ENCODE measurements at regions not wholly inside any gene's neighbourhood (a gene's known extent, or its start where the extent isn't known, plus 50 kb on each side); places are given as distances from the start of the nearest gene placed in this dataset. TPM values are rescaled to one million over a fixed set of nuclear protein-coding genes. Genes with fewer than 3 reads are reported as not detected.
A peak's percentile ranks its signal among the peaks of the same experiment; 100 is the strongest.

DNA sequence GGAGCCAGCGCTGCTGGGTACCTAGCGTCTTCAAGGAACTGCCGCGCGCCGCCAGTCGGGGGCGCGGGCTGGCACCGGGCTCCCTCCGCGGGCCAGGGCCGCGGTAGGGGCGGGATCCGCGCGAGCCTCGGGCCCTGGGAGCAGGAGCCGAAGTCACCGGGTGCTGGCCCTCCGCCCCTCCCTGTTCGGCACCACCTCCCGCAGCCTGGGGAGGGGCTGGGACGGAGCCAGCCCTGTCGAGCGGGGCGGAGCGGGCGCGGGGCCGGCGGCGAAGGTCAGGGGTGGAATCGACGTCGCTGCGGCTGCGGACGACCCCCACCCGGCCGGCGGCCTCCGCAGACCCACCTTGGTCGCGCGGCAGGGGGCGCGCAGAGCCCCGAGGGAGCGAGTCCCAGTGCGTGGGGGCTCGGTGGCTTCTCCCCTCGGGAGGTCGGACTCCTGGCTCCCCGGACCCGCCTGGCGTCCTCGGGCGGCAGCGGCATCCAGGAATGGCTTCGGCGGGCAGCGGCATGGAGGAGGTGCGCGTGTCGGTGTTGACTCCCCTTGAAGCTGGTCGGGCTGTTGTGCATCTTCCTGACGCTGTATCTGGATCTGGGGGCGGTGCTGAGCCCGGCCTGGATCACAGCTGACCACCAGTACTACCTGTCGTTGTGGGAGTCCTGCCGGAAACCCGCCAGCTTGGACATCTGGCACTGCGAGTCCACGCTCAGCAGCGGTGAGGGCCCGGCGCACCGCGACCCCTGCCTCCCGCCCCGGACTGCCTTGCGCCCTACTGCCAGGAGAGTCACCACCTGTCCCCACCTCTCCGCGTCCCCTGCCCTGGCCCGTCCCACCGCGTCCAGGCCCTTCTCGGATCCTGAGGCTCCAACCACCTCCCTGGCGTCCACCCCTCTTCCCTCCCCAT is 50.5 kb upstream of the FAM47C start:
- peaks cover 4% of the 10 kb centered on the region for H3K79me2 ChIP-seq (ENCODE audit: low read depth)
- no peak overlapping the region for H3K27ac ChIP-seq
- H3K4me1 ChIP-seq: peaks cover 8% of the 10 kb centered on the region
- H3K9me3 ChIP-seq (ENCODE audit: low read depth): no peaks in the 10 kb centered on the region
- H3K27ac Mint-ChIP-seq: no peak overlapping the region
- peak; percentile 85 for DNase-seq (ENCODE audit: low spot score)
- H3K9ac ChIP-seq: no peak overlapping the region
- peak overlapping the region; percentile 91 for H3K4me2 ChIP-seq
- TF ChIP-seq, protein P1, sequence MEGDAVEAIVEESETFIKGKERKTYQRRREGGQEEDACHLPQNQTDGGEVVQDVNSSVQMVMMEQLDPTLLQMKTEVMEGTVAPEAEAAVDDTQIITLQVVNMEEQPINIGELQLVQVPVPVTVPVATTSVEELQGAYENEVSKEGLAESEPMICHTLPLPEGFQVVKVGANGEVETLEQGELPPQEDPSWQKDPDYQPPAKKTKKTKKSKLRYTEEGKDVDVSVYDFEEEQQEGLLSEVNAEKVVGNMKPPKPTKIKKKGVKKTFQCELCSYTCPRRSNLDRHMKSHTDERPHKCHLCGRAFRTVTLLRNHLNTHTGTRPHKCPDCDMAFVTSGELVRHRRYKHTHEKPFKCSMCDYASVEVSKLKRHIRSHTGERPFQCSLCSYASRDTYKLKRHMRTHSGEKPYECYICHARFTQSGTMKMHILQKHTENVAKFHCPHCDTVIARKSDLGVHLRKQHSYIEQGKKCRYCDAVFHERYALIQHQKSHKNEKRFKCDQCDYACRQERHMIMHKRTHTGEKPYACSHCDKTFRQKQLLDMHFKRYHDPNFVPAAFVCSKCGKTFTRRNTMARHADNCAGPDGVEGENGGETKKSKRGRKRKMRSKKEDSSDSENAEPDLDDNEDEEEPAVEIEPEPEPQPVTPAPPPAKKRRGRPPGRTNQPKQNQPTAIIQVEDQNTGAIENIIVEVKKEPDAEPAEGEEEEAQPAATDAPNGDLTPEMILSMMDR (IDR thresholded peaks at IDR 0.05): peak; percentile 57
- TF ChIP-seq EZH2 (IDR thresholded peaks at IDR 0.05) (no peak), EZH2phosphoT487 (IDR thresholded peaks at IDR 0.05) (no peak)
- peaks cover 3% of the 10 kb centered on the region for H3K9me3 Mint-ChIP-seq
- no peaks in the 10 kb centered on the region for H3K36me3 Mint-ChIP-seq
- peaks cover 12% of the 10 kb centered on the region for H3F3A ChIP-seq (ENCODE audit: low read depth)
- H3K27me3 Mint-ChIP-seq (ENCODE audit: insufficient read depth, low read depth): peaks cover 21% of the 10 kb centered on the region
- H3K4me3 ChIP-seq: peak overlapping the region; percentile 67
- H3K36me3 ChIP-seq: no peaks in the 10 kb centered on the region
- H4K20me1 ChIP-seq (ENCODE audit: low read depth): no peaks in the 10 kb centered on the region
- H3K4me3 Mint-ChIP-seq: peak overlapping the region; percentile 81
- H3K4me1 Mint-ChIP-seq: peaks cover 6% of the 10 kb centered on the region
- H2AFZ ChIP-seq (replicated peaks): peak overlapping the region; percentile 98
- H3K27me3 ChIP-seq: peaks cover 14% of the 10 kb centered on the region

Small RNA genes lying in the stretch of these regions (small RNA-seq; reads per million reads assigned to genes)
- gene BX842568.4: not detected

Data from neural progenitor cell (in vitro differentiated cells).